G401 (cell line): ENCODE measurements at regions not wholly inside any gene's neighbourhood (a gene's known extent, or its start where the extent isn't known, plus 50 kb on each side); places are given as distances from the start of the nearest gene placed in this dataset.

Source experiments
- DNase-seq: peaks from one replicate; pipeline ENCODE4 v3.0.0-alpha.2; 2015; ENCODE audit warnings: low spot score
- in situ Hi-C: cut with HindIII; loops from 2 replicates; pipeline ENCODE4 v1.10.0; 2016; ENCODE audit warnings: low sequenced_read_pairs, mixed read lengths

DNA sequence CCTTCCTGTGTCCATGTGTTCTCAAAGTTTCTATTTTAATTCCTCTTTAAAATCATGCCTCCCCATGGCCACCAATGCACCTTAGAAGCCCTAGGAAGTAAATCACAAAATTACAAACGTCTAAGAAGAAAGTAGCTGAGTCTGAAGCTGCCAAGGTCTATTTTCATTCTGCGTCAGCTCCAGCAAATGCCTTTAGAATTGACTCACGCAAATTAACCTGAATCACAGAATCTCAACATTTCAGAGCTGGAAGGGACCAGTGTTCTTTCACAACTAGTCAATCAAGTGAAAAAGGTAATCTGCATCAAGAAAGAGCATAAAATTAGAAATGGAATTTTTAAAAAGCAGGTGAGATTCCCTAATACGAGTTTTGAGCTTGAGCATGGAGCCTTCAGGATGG, 1017.6 kb downstream of the SORCS3 start:
- DNase-seq = no peak
- in situ Hi-C loops = no loop called here

DNA sequence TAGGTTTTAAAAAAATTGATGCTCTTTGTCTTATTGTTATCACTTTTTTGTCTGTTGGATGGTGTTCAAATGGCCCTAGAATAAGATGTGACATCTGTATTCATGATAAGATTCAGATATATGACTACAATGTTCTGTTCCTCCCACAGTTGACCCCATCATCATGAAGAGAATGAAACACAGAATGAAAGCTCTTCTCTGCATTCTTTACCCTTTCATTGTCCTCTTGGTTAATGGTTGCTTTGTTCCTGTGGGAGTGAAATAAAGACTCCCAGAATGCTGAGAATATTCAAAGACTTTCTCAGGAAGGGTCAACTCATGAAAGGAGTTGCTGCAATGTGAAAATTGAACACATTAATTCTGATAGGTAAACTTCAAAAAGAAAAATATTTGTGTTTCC, 1015.8 kb downstream of the SORCS3 start:
- DNase-seq = no peak
- in situ Hi-C loops = no loop called here

DNA sequence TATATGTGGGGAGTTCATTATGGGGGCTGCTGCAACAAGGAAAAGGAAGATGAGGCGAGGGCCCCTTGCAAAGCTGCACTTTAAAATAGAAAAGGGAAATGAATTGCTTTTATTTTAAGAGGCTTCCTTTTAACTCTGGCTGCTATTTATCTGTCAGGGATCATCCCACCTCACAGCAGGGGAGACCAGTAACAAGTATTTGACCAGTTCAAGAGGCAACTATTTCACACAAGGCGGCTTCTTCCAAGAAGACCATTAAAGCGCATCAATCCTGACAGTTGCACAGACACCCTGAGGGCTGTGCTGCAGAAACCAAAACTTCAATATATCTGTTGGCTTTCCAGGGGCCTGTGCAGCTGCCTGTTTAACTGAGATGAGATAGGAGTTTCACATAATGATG, 1009.2 kb downstream of the SORCS3 start:
- no peak for DNase-seq
- in situ Hi-C loops = no loop called here

DNA sequence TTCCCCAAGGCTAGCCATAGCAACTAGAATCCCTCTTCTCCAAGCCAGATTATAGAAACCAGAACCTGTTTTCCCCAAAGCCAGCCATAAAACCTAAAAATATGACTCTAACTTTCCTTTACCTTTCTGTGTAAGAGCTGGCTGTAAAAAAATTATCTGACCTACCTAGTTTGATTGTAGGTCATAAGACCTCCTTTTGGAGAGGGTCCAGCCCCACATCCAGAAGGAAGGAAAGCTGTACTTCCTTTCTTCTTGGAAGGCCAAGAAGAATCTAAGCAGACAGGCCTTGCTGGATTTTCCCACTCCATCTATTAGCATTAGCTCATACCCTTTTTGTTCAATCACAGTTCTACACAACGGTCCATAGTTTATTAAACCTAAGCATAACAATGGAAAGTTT, 1006.3 kb downstream of the SORCS3 start:
- in situ Hi-C loops = no loop called here
- no peak for DNase-seq

DNA sequence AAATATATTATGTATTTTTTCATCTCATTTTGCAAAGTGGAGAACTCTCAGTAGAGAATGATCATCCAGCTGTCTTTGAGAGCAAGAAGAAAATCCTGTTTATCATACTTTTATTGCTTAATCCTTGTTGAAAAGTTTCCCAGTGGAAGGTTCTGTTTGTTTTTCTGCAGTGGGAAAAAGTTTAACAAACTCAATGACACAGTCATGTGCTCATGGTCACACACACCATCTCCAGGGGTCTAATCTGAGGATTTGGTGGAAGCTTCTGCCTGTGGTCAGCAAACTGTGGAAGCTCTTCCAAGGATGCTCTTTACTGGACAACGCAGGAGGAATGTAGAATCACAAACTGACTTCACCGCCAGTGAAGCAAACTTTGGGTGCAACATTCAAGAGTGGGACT, 1003.9 kb downstream of the SORCS3 start:
- in situ Hi-C loops = no loop called here
- DNase-seq = no peak

DNA sequence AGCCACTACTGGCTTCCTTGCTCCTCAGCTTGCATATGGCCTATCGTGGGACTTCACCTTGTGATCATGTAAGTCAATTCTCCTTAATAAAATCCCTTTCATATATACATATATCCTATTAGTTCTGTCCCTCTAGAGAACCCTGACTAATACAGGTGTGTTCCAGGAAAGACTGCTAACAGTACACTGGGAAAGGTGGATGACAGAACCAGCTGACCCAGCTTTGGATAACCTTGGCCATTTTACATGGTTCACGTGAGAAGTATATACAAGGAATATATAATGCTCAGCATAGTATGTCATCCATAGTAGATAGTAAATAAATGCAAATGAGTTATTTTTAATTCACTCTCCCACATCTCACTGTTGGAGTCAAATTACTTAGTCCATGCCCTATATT, 1003.5 kb downstream of the SORCS3 start:
- in situ Hi-C loops = no loop called here
- no peak for DNase-seq

DNA sequence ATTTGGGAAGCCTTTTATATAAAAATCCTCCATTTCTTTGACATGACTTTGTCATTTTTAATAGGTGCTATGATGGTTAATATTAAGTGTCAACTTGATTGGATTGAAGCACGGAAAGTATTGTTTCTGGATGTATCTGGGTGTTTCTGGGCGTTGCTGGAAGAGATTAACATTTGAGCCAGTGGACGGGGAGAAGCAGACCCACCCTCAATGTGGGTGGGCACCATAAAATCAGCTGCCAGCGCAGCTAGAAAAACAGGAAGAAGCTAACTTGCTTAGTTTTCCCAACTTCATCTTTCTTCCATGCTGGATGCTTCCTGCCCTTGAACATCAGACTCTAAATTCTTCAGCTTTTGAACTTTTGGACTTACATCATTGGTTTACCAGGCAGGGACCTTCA, 1003.0 kb downstream of the SORCS3 start:
- no peak for DNase-seq
- in situ Hi-C loops = no loop called here

DNA sequence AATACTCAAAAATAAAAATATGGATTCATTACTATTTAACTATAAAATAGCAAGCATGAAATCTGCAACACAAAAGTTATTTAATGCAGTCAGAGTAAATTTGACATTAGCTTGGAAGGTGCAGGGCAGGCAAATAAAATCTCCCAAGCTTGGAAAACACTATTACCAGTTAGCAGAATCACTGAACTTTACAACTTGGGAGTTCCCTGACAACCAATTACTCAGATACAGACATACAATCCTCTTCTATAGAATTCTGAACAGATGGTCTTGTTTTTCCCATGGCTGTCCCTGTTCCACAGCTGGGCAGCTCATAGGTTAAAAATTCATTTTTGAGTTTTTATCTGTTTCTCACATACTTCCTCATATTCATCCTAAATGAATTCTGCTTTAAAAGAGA, 1002.6 kb downstream of the SORCS3 start:
- no peak for DNase-seq
- in situ Hi-C loops = no loop called here

DNA sequence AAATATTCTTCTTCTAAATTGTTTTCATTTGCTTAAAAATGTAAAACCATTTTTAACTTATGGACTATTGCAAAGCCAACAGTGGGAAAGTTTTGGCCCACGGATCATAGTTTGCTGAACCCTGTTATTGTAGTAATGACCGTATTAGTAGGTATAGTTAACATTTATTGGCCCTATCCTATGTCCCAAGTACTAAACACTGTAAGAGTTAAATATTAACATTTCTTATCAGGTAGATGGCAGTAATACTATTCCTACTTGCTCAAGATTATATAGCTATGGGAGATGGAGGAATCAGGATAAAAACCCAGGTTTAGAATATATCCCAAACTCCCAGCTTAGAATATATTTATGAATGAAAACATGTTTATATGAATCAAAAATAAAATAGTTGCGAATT, 993.2 kb downstream of the SORCS3 start:
- DNase-seq = no peak
- in situ Hi-C loops = no loop called here

DNA sequence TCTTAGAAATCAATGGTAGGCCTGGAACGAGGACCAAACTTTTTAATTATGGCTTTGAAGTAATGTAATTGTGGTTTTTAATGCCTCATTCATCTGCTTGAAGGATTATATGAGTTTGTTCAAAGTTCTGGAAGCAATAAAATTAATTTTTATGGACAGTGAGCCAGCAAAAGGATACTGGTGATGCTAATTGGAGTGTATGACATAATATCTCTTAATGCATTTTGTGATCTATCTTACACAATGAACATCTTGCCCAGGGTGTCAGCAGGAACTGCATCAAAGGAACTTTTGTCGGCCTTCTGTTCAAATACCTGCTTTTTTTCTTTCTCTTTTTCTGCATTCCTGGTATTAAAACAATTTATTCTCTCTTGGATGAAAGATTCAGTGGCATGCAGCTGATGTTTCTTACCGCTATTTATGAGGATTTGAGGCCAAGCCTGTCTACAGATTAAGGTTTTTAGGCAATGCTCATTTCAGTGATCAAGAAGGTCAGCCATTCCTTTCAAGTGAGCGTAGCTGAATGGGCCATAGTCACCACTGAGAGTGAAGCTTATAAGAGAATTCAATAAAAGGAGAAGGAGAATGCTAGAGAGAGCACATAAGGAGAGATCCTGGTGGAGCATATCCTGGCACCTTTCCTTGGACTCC, 974.8 kb downstream of the SORCS3 start:
- in situ Hi-C loops = no loop called here
- no peak for DNase-seq

DNA sequence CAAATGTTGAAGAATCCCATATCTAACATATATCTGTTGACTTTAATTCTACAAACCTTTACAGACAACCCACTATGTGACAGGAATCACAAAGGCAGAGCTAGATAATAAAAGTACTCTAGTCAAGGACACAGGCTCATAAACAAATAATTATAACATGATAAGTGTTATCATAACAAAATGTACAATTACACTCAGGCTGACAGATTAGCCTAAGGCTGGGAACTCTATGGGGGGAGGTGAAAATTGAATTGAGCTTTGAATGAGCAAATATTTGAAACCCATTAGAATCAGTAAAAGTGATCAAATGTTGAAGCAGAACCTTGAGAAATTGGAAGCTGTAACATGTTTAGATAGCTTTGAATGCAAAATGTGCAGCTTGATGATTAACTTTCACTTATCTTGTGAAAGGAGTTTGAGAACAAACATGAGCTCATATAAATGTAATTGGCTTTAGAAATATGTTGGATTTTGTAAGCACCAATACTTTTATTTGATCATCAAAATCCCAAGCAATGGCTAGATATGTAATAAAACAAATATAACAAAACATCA, 970.2 kb downstream of the SORCS3 start:
- DNase-seq = no peak
- in situ Hi-C loops = no loop called here

DNA sequence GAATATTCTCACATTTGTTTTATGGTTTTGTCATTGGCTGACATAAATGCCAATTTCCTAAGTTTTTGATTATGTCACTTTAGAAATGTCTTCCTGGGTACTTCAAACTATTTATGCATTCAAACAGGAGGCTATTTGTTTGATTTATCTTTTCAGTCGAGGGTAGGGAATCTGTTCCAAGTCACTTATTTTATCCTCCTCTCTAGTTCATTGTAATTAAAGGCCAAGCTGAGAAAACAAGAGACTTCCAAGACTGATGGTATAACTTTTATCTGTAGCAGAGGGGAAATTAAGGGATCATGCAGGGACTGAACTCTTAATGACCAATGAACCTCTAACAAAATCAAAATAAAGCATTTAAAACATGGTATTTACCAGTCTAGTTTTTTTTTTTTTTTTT, 968.4 kb downstream of the SORCS3 start:
- no peak for DNase-seq
- in situ Hi-C loops = no loop called here

DNA sequence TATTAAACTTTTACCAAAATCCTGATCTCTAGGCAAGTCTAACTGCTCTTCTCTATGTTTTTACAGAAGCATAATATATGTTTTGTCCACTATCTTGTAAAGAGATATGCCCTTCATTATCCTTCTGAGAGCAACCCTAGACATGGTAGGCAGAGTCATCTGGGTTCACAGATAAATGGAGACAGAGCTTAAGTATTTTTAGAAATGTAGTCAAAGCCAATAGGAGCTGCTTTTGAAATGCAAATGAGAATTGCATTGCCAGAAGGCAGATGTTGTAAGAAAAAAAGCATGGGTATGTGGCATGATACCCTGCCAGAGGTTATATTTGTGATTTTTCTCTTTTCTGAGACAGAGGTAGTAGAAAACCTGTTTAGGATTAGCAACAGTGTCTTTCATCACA, 964.8 kb downstream of the SORCS3 start:
- in situ Hi-C loops = no loop called here
- DNase-seq = no peak

DNA sequence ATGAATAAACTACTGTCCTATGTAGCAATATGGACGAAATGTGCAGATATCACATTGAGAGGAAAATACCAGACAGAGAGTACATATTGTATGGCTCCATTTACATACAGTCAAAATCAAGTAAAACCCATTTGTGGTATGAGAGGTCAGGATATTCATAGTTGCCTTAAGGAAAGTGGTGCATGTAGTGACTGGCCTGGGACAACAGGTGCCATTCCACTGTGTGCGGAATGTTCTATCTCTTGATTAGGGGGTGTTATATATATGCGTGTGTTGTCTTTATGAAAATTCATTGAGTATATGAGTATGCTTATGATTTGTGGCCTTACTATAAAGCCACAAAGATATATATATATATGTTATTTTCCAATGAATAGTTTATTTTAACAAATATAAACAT, 964.0 kb downstream of the SORCS3 start:
- in situ Hi-C loops = no loop called here
- DNase-seq = no peak

DNA sequence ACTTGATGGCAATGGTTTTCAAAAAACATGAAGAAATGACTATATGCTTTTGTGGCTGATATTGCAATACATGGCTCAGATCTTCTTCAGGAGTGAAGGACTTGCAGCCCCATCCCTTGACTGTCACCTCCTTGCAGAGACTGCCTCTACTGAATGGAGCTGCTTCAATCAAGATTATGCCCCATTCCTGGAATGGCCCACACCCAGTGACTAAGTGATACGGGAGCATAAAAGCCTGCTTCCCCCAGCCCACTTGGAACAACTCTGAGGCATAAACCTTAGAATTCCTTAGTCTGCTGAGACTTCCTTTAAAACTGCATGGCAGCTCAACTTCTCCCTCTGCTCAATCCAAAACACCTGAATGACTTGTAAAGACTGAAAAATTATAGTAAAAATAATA, 957.1 kb downstream of the SORCS3 start:
- no peak for DNase-seq
- in situ Hi-C loops = no loop called here

DNA sequence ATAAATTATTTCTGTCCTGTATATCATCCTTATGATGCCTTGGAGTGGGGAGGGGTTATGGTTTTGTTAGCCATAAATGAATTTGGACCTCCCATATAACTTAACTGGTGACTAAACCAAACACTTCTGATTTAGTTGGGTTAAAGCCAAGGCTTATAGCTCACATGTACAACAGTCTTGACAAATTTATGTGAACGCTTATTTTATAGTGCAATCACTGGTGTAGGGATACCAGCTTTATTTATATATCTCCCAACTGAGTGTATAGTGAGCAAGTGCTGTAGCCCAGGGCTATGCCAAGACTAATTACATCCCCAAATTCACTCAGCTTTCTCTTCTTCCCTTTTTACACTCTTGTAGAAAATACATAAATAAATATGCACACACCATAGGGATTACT, 956.2 kb downstream of the SORCS3 start:
- in situ Hi-C loops = no loop called here
- no peak for DNase-seq

DNA sequence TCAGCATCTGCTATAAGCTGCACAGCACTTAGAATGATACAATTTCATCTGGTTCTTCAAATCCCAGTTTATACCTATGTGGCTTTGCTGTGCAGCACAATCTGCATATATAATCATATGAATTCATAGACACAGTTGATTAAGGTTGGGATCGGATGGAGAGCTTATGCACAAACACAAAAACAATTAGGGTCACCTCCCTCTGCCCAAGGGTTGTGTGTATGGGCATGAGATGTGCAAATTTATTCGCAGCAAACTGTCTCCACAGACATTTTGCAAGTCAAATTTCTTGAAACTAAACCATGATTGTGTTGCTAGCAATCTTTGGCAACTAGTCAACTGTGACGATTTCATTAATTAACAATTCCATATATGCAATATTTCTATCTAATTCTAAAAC, 955.7 kb downstream of the SORCS3 start:
- in situ Hi-C loops = no loop called here
- no peak for DNase-seq

DNA sequence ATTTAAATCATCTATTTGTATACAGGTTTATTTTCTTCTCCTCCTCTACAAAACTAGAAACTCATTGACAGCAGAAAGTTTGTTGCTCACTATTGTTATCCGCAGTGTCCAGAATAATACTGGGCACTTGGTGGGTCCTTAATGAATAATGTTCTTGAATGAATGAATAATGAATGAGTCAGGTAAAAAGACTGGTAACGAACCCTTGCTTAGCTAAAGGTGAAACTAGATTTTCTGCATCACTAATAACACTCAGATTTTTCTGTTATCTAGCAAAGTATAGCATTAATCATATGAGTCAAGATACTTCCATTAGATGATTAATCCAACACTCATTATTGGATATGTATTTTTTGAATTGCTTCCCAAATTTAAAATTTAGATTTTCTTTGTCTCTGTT, 953.2 kb downstream of the SORCS3 start:
- no peak for DNase-seq
- in situ Hi-C loops = no loop called here

DNA sequence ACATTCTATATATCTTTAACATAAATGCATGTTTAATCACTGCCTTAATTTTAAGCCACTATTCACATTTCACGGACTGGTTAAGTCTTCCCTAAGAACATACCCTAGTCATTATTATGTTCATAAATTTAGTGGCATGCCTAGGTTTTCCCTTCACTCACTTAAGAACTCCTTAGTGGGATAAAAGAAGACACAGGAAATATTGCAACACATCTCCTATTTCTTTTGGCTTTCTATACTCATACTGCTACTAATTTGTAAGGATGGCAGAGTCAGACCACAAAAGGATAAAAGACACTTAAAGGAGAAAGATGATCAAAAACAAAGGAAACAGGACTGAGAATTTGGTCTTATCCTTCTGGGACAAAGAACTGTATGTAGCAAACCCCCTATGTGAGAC, 951.4 kb downstream of the SORCS3 start:
- in situ Hi-C loops = no loop called here

DNA sequence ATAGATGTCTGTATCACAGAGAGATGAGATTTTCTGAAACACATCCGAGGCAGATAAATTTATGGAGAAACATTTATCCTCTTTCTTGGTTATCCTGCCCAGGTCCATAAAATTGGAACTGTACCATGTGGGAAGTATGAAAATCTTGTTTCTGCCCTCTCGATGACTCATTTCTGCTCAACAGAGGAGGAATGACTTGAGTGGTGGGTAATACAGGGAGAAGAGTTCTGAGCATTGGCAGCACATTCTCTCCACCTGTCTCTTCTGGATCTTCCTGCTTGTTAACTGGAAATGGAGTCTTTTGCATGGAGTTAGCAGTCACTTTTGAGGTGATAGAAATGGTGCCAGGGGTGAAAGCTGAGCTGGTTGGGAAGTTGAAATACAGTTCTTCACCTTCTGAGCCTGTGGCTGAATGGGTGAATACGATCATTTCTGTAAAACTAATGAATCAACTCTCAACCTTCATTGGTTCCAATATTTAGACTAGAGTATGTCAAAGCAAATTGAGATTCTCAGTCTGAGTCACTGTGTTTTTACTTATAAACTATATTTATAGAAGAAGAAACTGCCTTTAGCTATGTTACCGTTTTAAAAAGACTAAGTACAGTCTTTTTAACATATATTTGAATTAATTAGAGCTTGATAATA, 945.5 kb downstream of the SORCS3 start:
- in situ Hi-C loops = no loop called here
- DNase-seq = no peak

More for the DNA sequence above, 951.4 kb downstream of the SORCS3 start:
- DNase-seq = no peak

DNA sequence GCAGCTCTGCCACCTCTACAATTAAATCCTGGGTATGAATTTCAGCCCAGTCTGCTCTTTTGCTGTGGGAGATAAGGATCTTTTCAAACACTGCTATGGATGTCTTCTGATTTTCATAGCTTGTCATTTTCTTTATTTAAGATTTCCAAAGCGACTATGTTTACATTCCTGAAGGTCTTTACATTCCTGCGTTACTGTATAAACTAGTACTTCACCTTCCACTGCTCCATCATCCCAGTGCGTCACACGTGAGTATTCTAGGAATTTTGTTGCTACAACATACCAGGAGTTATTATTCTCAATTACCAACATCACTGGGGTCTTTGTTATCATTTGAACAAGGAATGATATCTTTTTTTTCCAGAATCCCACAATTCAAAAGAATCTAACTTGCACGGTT, 944.7 kb downstream of the SORCS3 start:
- no peak for DNase-seq
- in situ Hi-C loops = no loop called here
